SK-N-MC (cell line): ENCODE measurements at regions not wholly inside any gene's neighbourhood (a gene's known extent, or its start where the extent isn't known, plus 50 kb on each side); places are given as distances from the start of the nearest gene placed in this dataset.

Experiments used
- EZH2 ChIP-seq: fragments of 200-600 bp; sonication (generic); IDR thresholded peaks from one replicate; pipeline ENCODE4 v1.6.1; 2017; ENCODE audit warnings: antibody characterized with exemption
- FOXP2 ChIP-seq: optimal IDR thresholded peaks from 2 replicates; pipeline ENCODE3; 2011; ENCODE audit warnings: mild to moderate bottlenecking, moderate library complexity; ENCODE audit not compliant: insufficient read depth; ENCODE audit errors: extremely low read length, control extremely low read depth
- POLR2AphosphoS5 ChIP-seq: IDR thresholded peaks from 2 replicates; pipeline ENCODE4 v1.6.1; 2012; ENCODE audit warnings: mild to moderate bottlenecking, low read depth, low read length, borderline replicate concordance

GRCh38 chr9:29062446-29062845 lies 1489.2 kb upstream of the C9orf72 start:
- TF ChIP-seq EZH2 (no peak), POLR2AphosphoS5 (no peak), FOXP2 (no peak)
